Transverse colon (tissue), 3 donors: ENCODE measurements at regions not wholly inside any gene's neighbourhood (a gene's known extent, or its start where the extent isn't known, plus 50 kb on each side); places are given as distances from the start of the nearest gene placed in this dataset.

Experiments
- CTCF ChIP-seq, 5 experiments: fragments of 200-600 bp in 3 of 5; fragments of 450-650 bp in 2 of 5; sonication (generic) in 3 of 5; IDR thresholded peaks; 1 replicate in 2 of 5; 2 replicates in 3 of 5; pipeline ENCODE4 v1.5.1; 2016 to 2017; ENCODE audit warnings: antibody characterized with exemption in 5 of 5, inconsistent platforms in 3 of 5, mild to moderate bottlenecking in 2 of 5, moderate library complexity in 1 of 5
- POLR2A ChIP-seq: fragments of 450-650 bp; IDR thresholded peaks from one replicate; pipeline ENCODE4 v1.6.1; 2016; ENCODE audit warnings: antibody characterized with exemption, mild to moderate bottlenecking, moderate library complexity

- TF ChIP-seq CTCF (IDR thresholded peaks at IDR 0.05), result peak in 1 of 5 experiments; percentile 18
- no peak for TF ChIP-seq POLR2A
Observed at GRCh38 chr1:168470901-168471431, 72.8 kb downstream of the XCL2 start.
